GM23338 (cell line): ENCODE measurements at regions not wholly inside any gene's neighbourhood (a gene's known extent, or its start where the extent isn't known, plus 50 kb on each side); places are given as distances from the start of the nearest gene placed in this dataset.

Experiments used
- ATAC-seq: fragments of 200-7000 bp; cut with Tn5 transposase; 3 replicates; pipeline ENCODE4 v1.9.1; 2020
- DNase-seq: peaks from one replicate; pipeline ENCODE4 v3.0.0-alpha.2; 2015; ENCODE audit warnings: low spot score
- H2AFZ ChIP-seq: fragments of 200-600 bp; sonication (generic); 2 replicates; pipeline ENCODE4 v1.8.0; 2016; ENCODE audit warnings: antibody characterized with exemption, mild to moderate bottlenecking, moderate library complexity
- H3F3A ChIP-seq: fragments of 200-600 bp; sonication (generic); replicated peaks from 2 replicates; pipeline ENCODE4 v1.8.0; 2017; ENCODE audit warnings: antibody characterized with exemption, mixed run types, low read depth
- H3K27ac ChIP-seq: fragments of 200-600 bp; sonication (generic); 2 replicates; pipeline ENCODE4 v1.6.1; 2016; ENCODE audit warnings: low read depth
- H3K27me3 ChIP-seq: fragments of 200-600 bp; sonication (generic); 2 replicates; pipeline ENCODE4 v1.8.0; 2016; ENCODE audit warnings: mild to moderate bottlenecking, mixed run types, moderate library complexity; ENCODE audit not compliant: insufficient read depth
- H3K36me3 ChIP-seq: fragments of 200-600 bp; sonication (generic); 2 replicates; pipeline ENCODE4 v1.8.0; 2016; ENCODE audit warnings: mild to moderate bottlenecking; ENCODE audit not compliant: insufficient read depth
- H3K4me1 ChIP-seq: fragments of 200-600 bp; sonication (generic); 2 replicates; pipeline ENCODE4 v1.8.0; 2016; ENCODE audit warnings: mild to moderate bottlenecking, moderate library complexity; ENCODE audit not compliant: insufficient read depth
- H3K4me2 ChIP-seq: fragments of 200-600 bp; sonication (generic); 2 replicates; pipeline ENCODE4 v1.7.1; 2017; ENCODE audit warnings: mixed run types
- H3K4me3 ChIP-seq: fragments of 200-600 bp; sonication (generic); 2 replicates; pipeline ENCODE4 v1.6.1; 2016; ENCODE audit warnings: mixed run types
- H3K79me2 ChIP-seq: fragments of 200-600 bp; sonication (generic); replicated peaks from 2 replicates; pipeline ENCODE4 v1.8.0; 2017; ENCODE audit warnings: mild to moderate bottlenecking; ENCODE audit not compliant: insufficient read depth
- H3K9me2 ChIP-seq: fragments of 200-600 bp; sonication (generic); 2 replicates; pipeline ENCODE4 v1.8.0; 2017; ENCODE audit not compliant: insufficient read depth
- H4K20me1 ChIP-seq: fragments of 200-600 bp; sonication (generic); replicated peaks from 2 replicates; pipeline ENCODE4 v1.8.0; 2017; ENCODE audit warnings: mild to moderate bottlenecking; ENCODE audit not compliant: insufficient read depth
- H3K27ac Mint-ChIP-seq: 2 replicates; pipeline ENCODE4 v1.8.0; 2020; ENCODE audit warnings: inconsistent platforms, mild to moderate bottlenecking, moderate library complexity, mixed read lengths
- H3K27me3 Mint-ChIP-seq: 3 replicates; pipeline ENCODE4 v1.8.0; 2022; ENCODE audit warnings: low read depth, mild to moderate bottlenecking, moderate library complexity, mixed read lengths, inconsistent platforms; ENCODE audit not compliant: insufficient read depth, poor library complexity
- H3K36me3 Mint-ChIP-seq: 3 replicates; pipeline ENCODE4 v1.8.0; 2021; ENCODE audit warnings: low read depth, mild to moderate bottlenecking, inconsistent platforms, moderate library complexity, mixed read lengths
- H3K4me1 Mint-ChIP-seq: 3 replicates; pipeline ENCODE4 v1.8.0; 2020; ENCODE audit warnings: mild to moderate bottlenecking, inconsistent platforms, mixed read lengths
- H3K4me3 Mint-ChIP-seq: 3 replicates; pipeline ENCODE4 v1.8.0; 2021; ENCODE audit warnings: moderate library complexity, mild to moderate bottlenecking, inconsistent platforms, mixed read lengths
- H3K9me3 Mint-ChIP-seq: 3 replicates; pipeline ENCODE4 v1.8.0; 2020; ENCODE audit warnings: moderate library complexity, mild to moderate bottlenecking, inconsistent platforms, mixed read lengths
- CREB1 ChIP-seq: fragments of 250-450 bp; sonication (Bioruptor Pico); IDR thresholded peaks from 2 replicates; pipeline ENCODE4 v1.5.0; 2020; ENCODE audit warnings: low read depth, mild to moderate bottlenecking, moderate library complexity
- EZH2 ChIP-seq: fragments of 200-600 bp; sonication (generic); IDR thresholded peaks from one replicate; pipeline ENCODE4 v1.8.0; 2017; ENCODE audit warnings: antibody characterized with exemption, mild to moderate bottlenecking, low read depth; ENCODE audit not compliant: unreplicated experiment
- EZH2phosphoT487 ChIP-seq: fragments of 200-600 bp; sonication (generic); IDR thresholded peaks from one replicate; pipeline ENCODE4 v1.8.1; 2018; ENCODE audit warnings: antibody characterized with exemption; ENCODE audit not compliant: unreplicated experiment
- JUNB ChIP-seq: IDR thresholded peaks from one replicate; pipeline ENCODE4 v1.6.1; 2016; ENCODE audit warnings: antibody characterized with exemption; ENCODE audit not compliant: unreplicated experiment
- NANOG ChIP-seq: IDR thresholded peaks from 2 replicates; pipeline ENCODE4 v1.6.1; 2016; ENCODE audit warnings: antibody characterized with exemption, borderline replicate concordance
- POLR2AphosphoS5 ChIP-seq: IDR thresholded peaks from 2 replicates; pipeline ENCODE4 v1.6.1; 2016; ENCODE audit warnings: antibody characterized with exemption, low read depth
- STAT1 ChIP-seq: IDR thresholded peaks from one replicate; pipeline ENCODE4 v1.6.1; 2016; ENCODE audit warnings: antibody characterized with exemption; ENCODE audit not compliant: unreplicated experiment
- ZNF114 ChIP-seq: fragments of 250-450 bp; sonication (Bioruptor Pico); IDR thresholded peaks from 2 replicates; pipeline ENCODE4 v1.5.0; 2020; ENCODE audit warnings: mild to moderate bottlenecking, moderate library complexity
- TF ChIP-seq, protein P1 (sequence below), 2 experiments: fragments of 200-600 bp in 1 of 2; sonication (generic) in 1 of 2; conservative IDR thresholded peaks; 2 replicates each; pipeline versions ENCODE4 v1.5.1 to v1.6.1; 2016 to 2017; ENCODE audit warnings: antibody characterized with exemption in 2 of 2, low read depth in 2 of 2, mild to moderate bottlenecking in 2 of 2, moderate library complexity in 1 of 2
- TF ChIP-seq, protein P2 (sequence below): IDR thresholded peaks from one replicate; pipeline ENCODE4 v1.6.1; 2018; ENCODE audit warnings: antibody characterized with exemption; ENCODE audit not compliant: unreplicated experiment
- TF ChIP-seq, protein P3 (sequence below): fragments of 250-450 bp; sonication (Bioruptor Pico); IDR thresholded peaks from 2 replicates; pipeline ENCODE4 v1.5.0; 2020; ENCODE audit warnings: mild to moderate bottlenecking, moderate library complexity
- TF ChIP-seq, protein P4 (sequence below): IDR thresholded peaks from 2 replicates; pipeline ENCODE4 v1.6.1; 2016; ENCODE audit warnings: antibody characterized with exemption

DNA sequence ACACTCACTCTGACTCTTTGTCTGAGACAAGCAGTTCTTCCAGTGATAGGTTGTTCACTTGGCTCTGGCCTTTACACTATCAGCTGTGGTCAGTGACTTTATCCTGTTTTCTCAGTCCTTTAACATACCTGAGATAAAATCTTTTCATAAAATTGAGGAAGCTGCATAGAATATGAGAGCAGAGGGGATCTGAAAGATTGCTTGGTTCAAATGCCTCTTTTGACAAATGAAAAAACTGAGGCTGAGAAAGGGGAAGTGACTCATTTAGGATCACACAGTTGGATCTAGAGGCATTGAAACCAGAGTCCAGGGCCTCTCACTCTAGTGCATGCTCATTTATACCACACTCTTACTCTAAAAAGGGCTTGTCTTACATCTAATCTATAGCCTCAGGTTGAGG is 277.0 kb upstream of the TBX18 start:
- H3K4me3 ChIP-seq: no peak overlapping the region
- no peaks in the 10 kb centered on the region for H3K36me3 ChIP-seq
- no peak overlapping the region for H2AFZ ChIP-seq
- no peaks in the 10 kb centered on the region for H3K27me3 Mint-ChIP-seq
- no peaks in the 10 kb centered on the region for H3K4me1 ChIP-seq
- H3K27me3 ChIP-seq: no peaks in the 10 kb centered on the region
- no peaks in the 10 kb centered on the region for H3K4me1 Mint-ChIP-seq
- TF ChIP-seq POLR2AphosphoS5 (no peak), EZH2phosphoT487 (no peak), EZH2 (no peak), NANOG (no peak), JUNB (no peak), STAT1 (no peak), ZNF114 (no peak), CREB1 (CRISPR knock-in tag) (no peak)
- TF ChIP-seq, protein P1, sequence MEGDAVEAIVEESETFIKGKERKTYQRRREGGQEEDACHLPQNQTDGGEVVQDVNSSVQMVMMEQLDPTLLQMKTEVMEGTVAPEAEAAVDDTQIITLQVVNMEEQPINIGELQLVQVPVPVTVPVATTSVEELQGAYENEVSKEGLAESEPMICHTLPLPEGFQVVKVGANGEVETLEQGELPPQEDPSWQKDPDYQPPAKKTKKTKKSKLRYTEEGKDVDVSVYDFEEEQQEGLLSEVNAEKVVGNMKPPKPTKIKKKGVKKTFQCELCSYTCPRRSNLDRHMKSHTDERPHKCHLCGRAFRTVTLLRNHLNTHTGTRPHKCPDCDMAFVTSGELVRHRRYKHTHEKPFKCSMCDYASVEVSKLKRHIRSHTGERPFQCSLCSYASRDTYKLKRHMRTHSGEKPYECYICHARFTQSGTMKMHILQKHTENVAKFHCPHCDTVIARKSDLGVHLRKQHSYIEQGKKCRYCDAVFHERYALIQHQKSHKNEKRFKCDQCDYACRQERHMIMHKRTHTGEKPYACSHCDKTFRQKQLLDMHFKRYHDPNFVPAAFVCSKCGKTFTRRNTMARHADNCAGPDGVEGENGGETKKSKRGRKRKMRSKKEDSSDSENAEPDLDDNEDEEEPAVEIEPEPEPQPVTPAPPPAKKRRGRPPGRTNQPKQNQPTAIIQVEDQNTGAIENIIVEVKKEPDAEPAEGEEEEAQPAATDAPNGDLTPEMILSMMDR (conservative IDR thresholded peaks at IDR 0.05; ENCODE audit: low read depth in 2 of 2): no peak
- TF ChIP-seq, protein P2, sequence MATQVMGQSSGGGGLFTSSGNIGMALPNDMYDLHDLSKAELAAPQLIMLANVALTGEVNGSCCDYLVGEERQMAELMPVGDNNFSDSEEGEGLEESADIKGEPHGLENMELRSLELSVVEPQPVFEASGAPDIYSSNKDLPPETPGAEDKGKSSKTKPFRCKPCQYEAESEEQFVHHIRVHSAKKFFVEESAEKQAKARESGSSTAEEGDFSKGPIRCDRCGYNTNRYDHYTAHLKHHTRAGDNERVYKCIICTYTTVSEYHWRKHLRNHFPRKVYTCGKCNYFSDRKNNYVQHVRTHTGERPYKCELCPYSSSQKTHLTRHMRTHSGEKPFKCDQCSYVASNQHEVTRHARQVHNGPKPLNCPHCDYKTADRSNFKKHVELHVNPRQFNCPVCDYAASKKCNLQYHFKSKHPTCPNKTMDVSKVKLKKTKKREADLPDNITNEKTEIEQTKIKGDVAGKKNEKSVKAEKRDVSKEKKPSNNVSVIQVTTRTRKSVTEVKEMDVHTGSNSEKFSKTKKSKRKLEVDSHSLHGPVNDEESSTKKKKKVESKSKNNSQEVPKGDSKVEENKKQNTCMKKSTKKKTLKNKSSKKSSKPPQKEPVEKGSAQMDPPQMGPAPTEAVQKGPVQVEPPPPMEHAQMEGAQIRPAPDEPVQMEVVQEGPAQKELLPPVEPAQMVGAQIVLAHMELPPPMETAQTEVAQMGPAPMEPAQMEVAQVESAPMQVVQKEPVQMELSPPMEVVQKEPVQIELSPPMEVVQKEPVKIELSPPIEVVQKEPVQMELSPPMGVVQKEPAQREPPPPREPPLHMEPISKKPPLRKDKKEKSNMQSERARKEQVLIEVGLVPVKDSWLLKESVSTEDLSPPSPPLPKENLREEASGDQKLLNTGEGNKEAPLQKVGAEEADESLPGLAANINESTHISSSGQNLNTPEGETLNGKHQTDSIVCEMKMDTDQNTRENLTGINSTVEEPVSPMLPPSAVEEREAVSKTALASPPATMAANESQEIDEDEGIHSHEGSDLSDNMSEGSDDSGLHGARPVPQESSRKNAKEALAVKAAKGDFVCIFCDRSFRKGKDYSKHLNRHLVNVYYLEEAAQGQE: no peak
- TF ChIP-seq, protein P3, sequence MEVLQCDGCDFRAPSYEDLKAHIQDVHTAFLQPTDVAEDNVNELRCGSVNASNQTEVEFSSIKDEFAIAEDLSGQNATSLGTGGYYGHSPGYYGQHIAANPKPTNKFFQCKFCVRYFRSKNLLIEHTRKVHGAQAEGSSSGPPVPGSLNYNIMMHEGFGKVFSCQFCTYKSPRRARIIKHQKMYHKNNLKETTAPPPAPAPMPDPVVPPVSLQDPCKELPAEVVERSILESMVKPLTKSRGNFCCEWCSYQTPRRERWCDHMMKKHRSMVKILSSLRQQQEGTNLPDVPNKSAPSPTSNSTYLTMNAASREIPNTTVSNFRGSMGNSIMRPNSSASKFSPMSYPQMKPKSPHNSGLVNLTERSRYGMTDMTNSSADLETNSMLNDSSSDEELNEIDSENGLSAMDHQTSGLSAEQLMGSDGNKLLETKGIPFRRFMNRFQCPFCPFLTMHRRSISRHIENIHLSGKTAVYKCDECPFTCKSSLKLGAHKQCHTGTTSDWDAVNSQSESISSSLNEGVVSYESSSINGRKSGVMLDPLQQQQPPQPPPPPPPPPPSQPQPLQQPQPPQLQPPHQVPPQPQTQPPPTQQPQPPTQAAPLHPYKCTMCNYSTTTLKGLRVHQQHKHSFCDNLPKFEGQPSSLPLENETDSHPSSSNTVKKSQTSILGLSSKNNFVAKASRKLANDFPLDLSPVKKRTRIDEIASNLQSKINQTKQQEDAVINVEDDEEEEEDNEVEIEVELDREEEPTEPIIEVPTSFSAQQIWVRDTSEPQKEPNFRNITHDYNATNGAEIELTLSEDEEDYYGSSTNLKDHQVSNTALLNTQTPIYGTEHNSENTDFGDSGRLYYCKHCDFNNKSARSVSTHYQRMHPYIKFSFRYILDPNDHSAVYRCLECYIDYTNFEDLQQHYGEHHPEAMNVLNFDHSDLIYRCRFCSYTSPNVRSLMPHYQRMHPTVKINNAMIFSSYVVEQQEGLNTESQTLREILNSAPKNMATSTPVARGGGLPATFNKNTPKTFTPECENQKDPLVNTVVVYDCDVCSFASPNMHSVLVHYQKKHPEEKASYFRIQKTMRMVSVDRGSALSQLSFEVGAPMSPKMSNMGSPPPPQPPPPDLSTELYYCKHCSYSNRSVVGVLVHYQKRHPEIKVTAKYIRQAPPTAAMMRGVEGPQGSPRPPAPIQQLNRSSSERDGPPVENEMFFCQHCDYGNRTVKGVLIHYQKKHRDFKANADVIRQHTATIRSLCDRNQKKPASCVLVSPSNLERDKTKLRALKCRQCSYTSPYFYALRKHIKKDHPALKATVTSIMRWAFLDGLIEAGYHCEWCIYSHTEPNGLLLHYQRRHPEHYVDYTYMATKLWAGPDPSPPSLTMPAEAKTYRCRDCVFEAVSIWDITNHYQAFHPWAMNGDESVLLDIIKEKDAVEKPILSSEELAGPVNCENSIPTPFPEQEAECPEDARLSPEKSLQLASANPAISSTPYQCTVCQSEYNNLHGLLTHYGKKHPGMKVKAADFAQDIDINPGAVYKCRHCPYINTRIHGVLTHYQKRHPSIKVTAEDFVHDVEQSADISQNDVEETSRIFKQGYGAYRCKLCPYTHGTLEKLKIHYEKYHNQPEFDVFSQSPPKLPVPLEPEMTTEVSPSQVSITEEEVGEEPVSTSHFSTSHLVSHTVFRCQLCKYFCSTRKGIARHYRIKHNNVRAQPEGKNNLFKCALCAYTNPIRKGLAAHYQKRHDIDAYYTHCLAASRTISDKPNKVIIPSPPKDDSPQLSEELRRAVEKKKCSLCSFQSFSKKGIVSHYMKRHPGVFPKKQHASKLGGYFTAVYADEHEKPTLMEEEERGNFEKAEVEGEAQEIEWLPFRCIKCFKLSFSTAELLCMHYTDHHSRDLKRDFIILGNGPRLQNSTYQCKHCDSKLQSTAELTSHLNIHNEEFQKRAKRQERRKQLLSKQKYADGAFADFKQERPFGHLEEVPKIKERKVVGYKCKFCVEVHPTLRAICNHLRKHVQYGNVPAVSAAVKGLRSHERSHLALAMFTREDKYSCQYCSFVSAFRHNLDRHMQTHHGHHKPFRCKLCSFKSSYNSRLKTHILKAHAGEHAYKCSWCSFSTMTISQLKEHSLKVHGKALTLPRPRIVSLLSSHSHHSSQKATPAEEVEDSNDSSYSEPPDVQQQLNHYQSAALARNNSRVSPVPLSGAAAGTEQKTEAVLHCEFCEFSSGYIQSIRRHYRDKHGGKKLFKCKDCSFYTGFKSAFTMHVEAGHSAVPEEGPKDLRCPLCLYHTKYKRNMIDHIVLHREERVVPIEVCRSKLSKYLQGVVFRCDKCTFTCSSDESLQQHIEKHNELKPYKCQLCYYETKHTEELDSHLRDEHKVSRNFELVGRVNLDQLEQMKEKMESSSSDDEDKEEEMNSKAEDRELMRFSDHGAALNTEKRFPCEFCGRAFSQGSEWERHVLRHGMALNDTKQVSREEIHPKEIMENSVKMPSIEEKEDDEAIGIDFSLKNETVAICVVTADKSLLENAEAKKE (CRISPR knock-in tag): no peak
- TF ChIP-seq, protein P4, sequence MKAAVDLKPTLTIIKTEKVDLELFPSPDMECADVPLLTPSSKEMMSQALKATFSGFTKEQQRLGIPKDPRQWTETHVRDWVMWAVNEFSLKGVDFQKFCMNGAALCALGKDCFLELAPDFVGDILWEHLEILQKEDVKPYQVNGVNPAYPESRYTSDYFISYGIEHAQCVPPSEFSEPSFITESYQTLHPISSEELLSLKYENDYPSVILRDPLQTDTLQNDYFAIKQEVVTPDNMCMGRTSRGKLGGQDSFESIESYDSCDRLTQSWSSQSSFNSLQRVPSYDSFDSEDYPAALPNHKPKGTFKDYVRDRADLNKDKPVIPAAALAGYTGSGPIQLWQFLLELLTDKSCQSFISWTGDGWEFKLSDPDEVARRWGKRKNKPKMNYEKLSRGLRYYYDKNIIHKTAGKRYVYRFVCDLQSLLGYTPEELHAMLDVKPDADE: no peak
- no peak overlapping the region for H3K4me3 Mint-ChIP-seq
- no peak overlapping the region for H3K27ac Mint-ChIP-seq
- no peaks in the 10 kb centered on the region for H4K20me1 ChIP-seq
- ATAC-seq (no peak), DNase-seq (no peak)
- H3K36me3 Mint-ChIP-seq: no peaks in the 10 kb centered on the region
- peaks cover 3% of the 10 kb centered on the region; the same call in 1 of the 2 replicates for H3K9me2 ChIP-seq
- no peaks in the 10 kb centered on the region for H3K79me2 ChIP-seq
- H3K27ac ChIP-seq: no peak overlapping the region
- H3F3A ChIP-seq: no peaks in the 10 kb centered on the region
- H3K9me3 Mint-ChIP-seq: peaks cover 3% of the 10 kb centered on the region; the same call in 2 of the 3 replicates
- H3K4me2 ChIP-seq: no peak overlapping the region
